ENCODE measurements at regions not wholly inside any gene's neighbourhood (a gene's known extent, or its start where the extent isn't known, plus 50 kb on each side); places are given as distances from the start of the nearest gene placed in this dataset.

DNA sequence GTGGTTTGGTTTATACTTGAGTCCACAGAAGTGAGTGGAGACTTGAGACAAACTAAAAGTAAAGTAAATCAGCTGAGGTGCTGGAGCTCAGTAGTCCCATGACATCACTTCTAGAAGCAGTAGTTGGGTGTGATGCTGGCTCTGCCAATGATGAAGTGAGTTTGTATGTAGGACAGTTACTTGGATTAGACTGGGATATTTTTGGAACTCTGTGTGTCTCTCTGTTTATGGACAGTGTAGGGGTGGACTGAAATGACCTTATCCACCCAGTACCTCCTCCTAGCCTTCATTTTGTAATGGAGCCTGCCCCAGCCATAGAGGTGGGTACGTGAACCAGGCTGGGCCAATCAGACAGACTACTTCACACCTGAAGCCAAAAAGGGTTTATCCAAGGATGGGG is 52.2 kb downstream of the POLR1D start:
- peaks cover 2% of the 10 kb centered on the region for H3K9me3 ChIP-seq (ENCODE audit: control insufficient read depth, low read length)
- no peak overlapping the region for H3K27ac ChIP-seq (ENCODE audit: low read depth in 1 of 2, low read length in 2 of 2)
- H3K4me1 ChIP-seq (ENCODE audit: control insufficient read depth in 1 of 2, insufficient read depth in 2 of 2, low read length in 2 of 2) = no peaks in the 10 kb centered on the region
- DNase-seq (no peak), ATAC-seq (ENCODE audit: low FRiP score) (no peak)
- no peak overlapping the region for H3K4me3 ChIP-seq (ENCODE audit: low read length in 2 of 2)
- intact Hi-C loops (cut with DNase I) = no loop called here
- 87 to 94% methylated on average over 1 of the region's 1 CpG for WGBS, 2 donors
- no peaks in the 10 kb centered on the region for H3K27me3 ChIP-seq (ENCODE audit: control insufficient read depth in 1 of 2, insufficient read depth in 2 of 2, low read length in 1 of 2)
- H3K36me3 ChIP-seq (ENCODE audit: control insufficient read depth in 1 of 2, insufficient read depth in 2 of 2, low read length in 1 of 2) = no peaks in the 10 kb centered on the region

DNA sequence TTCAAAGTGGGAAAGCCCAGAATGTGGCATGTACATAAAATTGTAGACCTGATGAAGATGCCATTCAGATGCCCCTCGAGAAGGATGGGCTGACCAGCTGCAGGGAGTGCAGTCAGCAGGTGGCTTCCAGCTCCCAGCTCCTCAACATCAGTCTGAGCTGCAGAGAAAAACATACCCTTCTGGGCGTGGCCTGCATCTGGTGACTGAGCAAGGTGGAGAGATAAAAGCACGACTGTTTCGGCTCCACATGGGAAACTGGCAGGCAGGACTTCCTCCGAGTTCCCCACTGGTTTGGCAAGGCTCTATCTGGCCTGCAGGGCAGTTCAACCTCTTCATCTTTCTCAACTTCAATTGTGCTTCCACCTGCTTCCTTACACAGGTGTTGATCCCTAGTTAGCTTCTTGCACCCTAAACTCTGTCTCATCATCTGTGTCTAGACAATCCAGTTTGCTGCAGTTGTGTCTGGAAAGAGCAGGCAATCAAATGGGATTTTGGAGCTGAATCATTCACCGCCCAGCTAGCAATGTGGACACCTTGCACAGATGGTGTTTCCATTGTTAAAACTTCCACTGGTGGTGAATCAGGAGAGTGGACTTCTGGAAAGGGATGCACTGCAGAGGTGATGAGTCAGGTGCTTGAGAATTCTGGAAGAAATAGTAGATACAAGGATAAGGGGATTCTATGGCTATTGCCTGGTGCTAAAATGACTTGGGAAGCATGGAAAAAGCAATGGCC is 56.8 kb downstream of the POLR1D start:
- Histone ChIP-seq H3K27ac (ENCODE audit: low read depth in 1 of 2, low read length in 2 of 2) (no peak overlapping the region), H3K4me3 (ENCODE audit: low read length in 2 of 2) (no peak overlapping the region), H3K9me3 (ENCODE audit: control insufficient read depth, low read length) (peaks cover 2% of the 10 kb centered on the region), H3K36me3 (ENCODE audit: control insufficient read depth in 1 of 2, insufficient read depth in 2 of 2, low read length in 1 of 2) (no peaks in the 10 kb centered on the region), H3K27me3 (ENCODE audit: control insufficient read depth in 1 of 2, insufficient read depth in 2 of 2, low read length in 1 of 2) (no peaks in the 10 kb centered on the region), H3K4me1 (ENCODE audit: control insufficient read depth in 1 of 2, insufficient read depth in 2 of 2, low read length in 2 of 2) (no peaks in the 10 kb centered on the region)
- ATAC-seq (ENCODE audit: low FRiP score) = no peak
- 61 to 64% methylated on average over 6 of the region's 6 CpGs for WGBS, 2 donors
- no peak for DNase-seq
- intact Hi-C loops (cut with DNase I) = no loop called here

DNA sequence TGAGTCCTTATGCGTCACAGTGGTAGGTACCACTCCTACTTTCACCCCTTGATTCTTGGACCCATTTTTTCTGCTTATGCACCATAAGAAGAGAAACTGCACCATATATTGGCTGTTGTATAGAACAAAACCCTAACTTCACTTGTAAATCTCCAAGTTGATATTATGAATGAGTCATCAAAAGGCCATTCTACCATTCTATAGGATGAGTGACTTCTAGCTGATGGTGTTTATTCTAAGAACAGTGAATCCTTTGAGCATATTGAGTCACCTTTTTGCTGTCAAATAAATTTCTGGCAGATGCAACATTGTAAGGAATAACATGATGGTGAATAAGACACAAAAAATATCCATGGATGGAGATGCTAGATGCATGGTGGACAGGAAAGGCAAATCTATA is 57.7 kb downstream of the POLR1D start:
- H3K36me3 ChIP-seq (ENCODE audit: control insufficient read depth in 1 of 2, insufficient read depth in 2 of 2, low read length in 1 of 2) = no peaks in the 10 kb centered on the region
- 89 to 95% methylated on average over 1 of the region's 1 CpG for WGBS, 2 donors
- ATAC-seq (ENCODE audit: low FRiP score) = no peak
- no peaks in the 10 kb centered on the region for H3K4me1 ChIP-seq (ENCODE audit: control insufficient read depth in 1 of 2, insufficient read depth in 2 of 2, low read length in 2 of 2)
- no peak for DNase-seq
- intact Hi-C loops (cut with DNase I) = no loop called here
- H3K9me3 ChIP-seq (ENCODE audit: control insufficient read depth, low read length) = peaks cover 5% of the 10 kb centered on the region
- H3K4me3 ChIP-seq (ENCODE audit: low read length in 2 of 2) = no peak overlapping the region
- no peak overlapping the region for H3K27ac ChIP-seq (ENCODE audit: low read depth in 1 of 2, low read length in 2 of 2)
- no peaks in the 10 kb centered on the region for H3K27me3 ChIP-seq (ENCODE audit: control insufficient read depth in 1 of 2, insufficient read depth in 2 of 2, low read length in 1 of 2)

DNA sequence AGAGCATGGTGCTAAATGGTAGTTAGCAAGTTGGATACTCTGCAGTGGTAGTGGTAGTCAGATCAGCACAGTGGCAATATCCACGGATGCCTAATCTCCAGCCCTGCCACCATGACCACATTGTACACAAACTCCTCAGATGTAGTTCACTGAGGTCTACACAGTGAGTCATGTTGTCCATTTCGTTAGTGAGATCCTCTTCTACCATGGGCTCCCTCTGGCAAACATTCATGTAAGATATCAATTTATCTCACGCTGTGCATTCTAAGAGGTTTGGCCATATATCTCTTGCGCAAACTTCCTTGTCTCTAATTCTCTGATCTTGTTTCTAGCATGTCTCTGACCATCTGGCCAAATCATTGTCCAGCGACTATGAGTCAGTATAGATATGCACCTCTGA is 58.2 kb downstream of the POLR1D start:
- Histone ChIP-seq H3K9me3 (ENCODE audit: control insufficient read depth, low read length) (peaks cover 5% of the 10 kb centered on the region), H3K27ac (ENCODE audit: low read depth in 1 of 2, low read length in 2 of 2) (no peak overlapping the region), H3K36me3 (ENCODE audit: control insufficient read depth in 1 of 2, insufficient read depth in 2 of 2, low read length in 1 of 2) (no peaks in the 10 kb centered on the region), H3K27me3 (ENCODE audit: control insufficient read depth in 1 of 2, insufficient read depth in 2 of 2, low read length in 1 of 2) (no peaks in the 10 kb centered on the region), H3K4me1 (ENCODE audit: control insufficient read depth in 1 of 2, insufficient read depth in 2 of 2, low read length in 2 of 2) (no peaks in the 10 kb centered on the region), H3K4me3 (ENCODE audit: low read length in 2 of 2) (no peak overlapping the region)
- WGBS, 2 donors = 76 to 77% methylated on average over 5 of the region's 5 CpGs
- no peak for ATAC-seq (ENCODE audit: low FRiP score)
- DNase-seq = no peak
- intact Hi-C loops (cut with DNase I) = no loop called here

DNA sequence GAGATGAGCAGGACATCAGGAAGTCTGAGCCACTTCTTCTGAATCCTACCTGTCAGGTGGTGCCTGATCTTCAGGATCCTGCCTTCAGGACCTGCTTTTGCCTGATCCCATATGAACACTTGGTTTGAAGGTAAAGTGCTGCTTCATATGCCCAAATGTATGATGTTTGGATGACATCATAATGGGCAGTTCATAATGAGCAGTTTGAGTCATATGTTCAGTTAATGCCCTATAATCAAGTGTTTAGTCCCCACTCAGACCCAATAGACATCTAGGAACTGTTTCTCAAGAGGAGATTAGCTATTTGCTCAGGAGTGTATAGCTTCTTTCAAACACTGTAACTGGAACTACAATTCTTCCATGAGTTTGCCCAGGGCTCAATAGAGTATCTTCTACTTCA is 58.8 kb downstream of the POLR1D start:
- H3K36me3 ChIP-seq (ENCODE audit: control insufficient read depth in 1 of 2, insufficient read depth in 2 of 2, low read length in 1 of 2) = no peaks in the 10 kb centered on the region
- ATAC-seq (ENCODE audit: low FRiP score) (no peak), DNase-seq (no peak)
- peaks cover 9% of the 10 kb centered on the region for H3K9me3 ChIP-seq (ENCODE audit: control insufficient read depth, low read length)
- H3K27me3 ChIP-seq (ENCODE audit: control insufficient read depth in 1 of 2, insufficient read depth in 2 of 2, low read length in 1 of 2) = no peaks in the 10 kb centered on the region
- no peak overlapping the region for H3K4me3 ChIP-seq (ENCODE audit: low read length in 2 of 2)
- H3K27ac ChIP-seq (ENCODE audit: low read depth in 1 of 2, low read length in 2 of 2) = no peak overlapping the region
- no peaks in the 10 kb centered on the region for H3K4me1 ChIP-seq (ENCODE audit: control insufficient read depth in 1 of 2, insufficient read depth in 2 of 2, low read length in 2 of 2)
- intact Hi-C loops (cut with DNase I) = no loop called here

DNA sequence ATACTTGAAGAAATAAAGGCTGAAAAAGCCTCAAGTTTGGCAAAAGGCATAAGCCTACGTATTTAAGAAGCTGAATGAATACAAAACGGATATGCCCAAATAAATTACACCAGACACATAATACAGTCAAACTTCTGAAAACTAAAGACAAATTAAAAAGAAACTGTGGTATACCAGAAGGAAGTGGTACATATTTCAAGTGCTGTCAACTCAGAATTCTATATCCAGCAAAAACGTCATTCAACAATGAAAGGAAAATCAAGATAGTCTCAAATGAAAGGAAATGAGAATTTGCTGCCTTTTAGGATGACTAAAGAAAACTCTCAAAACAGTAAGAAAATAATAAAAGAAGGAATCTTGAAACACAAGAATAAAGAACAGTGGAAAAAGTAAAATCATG is 69.5 kb downstream of the POLR1D start:
- H3K4me1 ChIP-seq (ENCODE audit: control insufficient read depth in 1 of 2, insufficient read depth in 2 of 2, low read length in 2 of 2) = no peaks in the 10 kb centered on the region
- ATAC-seq (ENCODE audit: low FRiP score) = no peak
- intact Hi-C loops (cut with DNase I) = no loop called here
- no peak overlapping the region for H3K27ac ChIP-seq (ENCODE audit: low read depth in 1 of 2, low read length in 2 of 2)
- no peaks in the 10 kb centered on the region for H3K27me3 ChIP-seq (ENCODE audit: control insufficient read depth in 1 of 2, insufficient read depth in 2 of 2, low read length in 1 of 2)
- no peaks in the 10 kb centered on the region for H3K9me3 ChIP-seq (ENCODE audit: control insufficient read depth, low read length)
- no peak for DNase-seq
- no peaks in the 10 kb centered on the region for H3K36me3 ChIP-seq (ENCODE audit: control insufficient read depth in 1 of 2, insufficient read depth in 2 of 2, low read length in 1 of 2)
- whole genome bisulfite sequencing, 2 donors = 70 to 72% methylated on average over 3 of the region's 3 CpGs
- H3K4me3 ChIP-seq (ENCODE audit: low read length in 2 of 2) = no peak overlapping the region

DNA sequence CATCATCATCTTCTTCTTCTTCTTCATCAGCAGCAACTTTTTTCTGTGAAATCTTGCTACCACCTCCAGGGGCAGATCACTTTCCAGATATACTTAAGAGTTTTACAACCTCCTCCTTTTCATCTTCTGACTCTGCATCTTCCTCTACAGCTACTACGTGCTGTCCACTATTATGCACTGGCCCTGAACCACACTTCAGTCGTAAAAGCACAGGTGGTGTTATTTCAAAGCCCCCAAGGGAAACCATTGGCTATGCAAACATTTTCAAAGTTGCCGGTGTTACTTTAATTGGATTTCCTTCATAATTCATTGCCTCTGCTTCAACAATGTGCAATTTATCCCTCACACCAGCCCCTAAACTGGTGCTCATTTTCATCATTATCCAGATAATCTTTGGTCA is 75.0 kb downstream of the POLR1D start:
- H3K27me3 ChIP-seq (ENCODE audit: control insufficient read depth in 1 of 2, insufficient read depth in 2 of 2, low read length in 1 of 2) = no peaks in the 10 kb centered on the region
- DNase-seq = no peak
- H3K4me1 ChIP-seq (ENCODE audit: control insufficient read depth in 1 of 2, insufficient read depth in 2 of 2, low read length in 2 of 2) = no peaks in the 10 kb centered on the region
- H3K27ac ChIP-seq (ENCODE audit: low read depth in 1 of 2, low read length in 2 of 2) = no peak overlapping the region
- no peak for ATAC-seq (ENCODE audit: low FRiP score)
- WGBS, 2 donors = 30 to 48% methylated on average over 3 of the region's 3 CpGs
- intact Hi-C loops (cut with DNase I) = no loop called here
- H3K9me3 ChIP-seq (ENCODE audit: control insufficient read depth, low read length) = no peaks in the 10 kb centered on the region
- H3K4me3 ChIP-seq (ENCODE audit: low read length in 2 of 2) = no peak overlapping the region
- no peaks in the 10 kb centered on the region for H3K36me3 ChIP-seq (ENCODE audit: control insufficient read depth in 1 of 2, insufficient read depth in 2 of 2, low read length in 1 of 2)

DNA sequence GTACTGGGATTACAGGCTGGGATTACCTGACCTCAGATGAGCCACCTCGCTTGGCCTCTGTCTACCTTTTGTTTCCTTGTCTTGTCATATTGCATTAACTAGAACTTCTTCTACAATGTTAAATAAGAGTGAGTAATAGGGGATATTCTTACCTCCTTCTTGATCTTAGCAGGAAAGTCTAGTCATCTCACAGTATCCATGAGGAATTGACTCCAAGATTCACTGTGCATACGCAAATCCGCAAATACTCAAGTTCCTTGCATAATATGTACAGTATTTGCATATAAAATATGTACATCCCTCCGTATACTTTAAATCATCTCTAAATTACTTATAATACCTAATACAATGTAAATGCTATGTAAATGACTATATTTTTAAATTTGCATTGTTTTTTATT is 78.3 kb downstream of the POLR1D start:
- intact Hi-C loops (cut with DNase I) = no loop called here
- peaks cover 2% of the 10 kb centered on the region for H3K9me3 ChIP-seq (ENCODE audit: control insufficient read depth, low read length)
- ATAC-seq (ENCODE audit: low FRiP score) (no peak), DNase-seq (no peak)
- H3K27me3 ChIP-seq (ENCODE audit: control insufficient read depth in 1 of 2, insufficient read depth in 2 of 2, low read length in 1 of 2) = no peaks in the 10 kb centered on the region
- H3K36me3 ChIP-seq (ENCODE audit: control insufficient read depth in 1 of 2, insufficient read depth in 2 of 2, low read length in 1 of 2) = no peaks in the 10 kb centered on the region
- H3K4me3 ChIP-seq (ENCODE audit: low read length in 2 of 2) = no peak overlapping the region
- H3K4me1 ChIP-seq (ENCODE audit: control insufficient read depth in 1 of 2, insufficient read depth in 2 of 2, low read length in 2 of 2) = no peaks in the 10 kb centered on the region
- WGBS, 2 donors = 63 to 80% methylated on average over 4 of the region's 4 CpGs
- no peak overlapping the region for H3K27ac ChIP-seq (ENCODE audit: low read depth in 1 of 2, low read length in 2 of 2)

DNA sequence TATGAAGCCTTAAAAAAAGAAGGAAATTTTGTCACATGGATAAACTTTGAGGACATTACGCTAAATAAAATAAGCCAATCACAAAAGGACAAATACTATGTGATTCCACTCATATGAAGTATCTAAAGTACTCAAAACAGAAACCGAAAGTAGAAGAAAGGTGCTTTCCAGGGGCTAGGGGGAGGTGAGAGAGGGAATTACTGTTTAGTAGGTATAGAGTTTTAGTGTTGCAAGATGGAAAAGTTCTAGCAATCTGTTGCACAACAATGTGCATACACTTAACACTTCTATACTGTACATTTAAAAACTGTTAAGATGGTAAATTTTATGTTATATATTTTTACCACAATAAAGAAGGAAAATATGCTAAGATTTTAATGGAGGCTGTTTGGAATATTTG is 83.0 kb downstream of the POLR1D start:
- peaks cover 2% of the 10 kb centered on the region for H3K9me3 ChIP-seq (ENCODE audit: control insufficient read depth, low read length)
- H3K27me3 ChIP-seq (ENCODE audit: control insufficient read depth in 1 of 2, insufficient read depth in 2 of 2, low read length in 1 of 2) = no peaks in the 10 kb centered on the region
- ATAC-seq (ENCODE audit: low FRiP score) = no peak
- H3K4me3 ChIP-seq (ENCODE audit: low read length in 2 of 2) = no peak overlapping the region
- no peak overlapping the region for H3K27ac ChIP-seq (ENCODE audit: low read depth in 1 of 2, low read length in 2 of 2)
- 83 to 84% methylated on average over 2 of the region's 2 CpGs for WGBS, 2 donors
- H3K36me3 ChIP-seq (ENCODE audit: control insufficient read depth in 1 of 2, insufficient read depth in 2 of 2, low read length in 1 of 2) = no peaks in the 10 kb centered on the region
- DNase-seq = no peak
- intact Hi-C loops (cut with DNase I) = no loop called here
- no peaks in the 10 kb centered on the region for H3K4me1 ChIP-seq (ENCODE audit: control insufficient read depth in 1 of 2, insufficient read depth in 2 of 2, low read length in 2 of 2)
